Type B pancreatic cell (in vitro differentiated cells): ENCODE measurements at regions not wholly inside any gene's neighbourhood (a gene's known extent, or its start where the extent isn't known, plus 50 kb on each side); places are given as distances from the start of the nearest gene placed in this dataset.

Experiments
- DNase-seq: peaks from one replicate; pipeline ENCODE4 v3.0.0; 2021; ENCODE audit warnings: mixed read lengths; ENCODE audit not compliant: unreplicated experiment; ENCODE audit errors: extremely low spot score
- H3K27ac Mint-ChIP-seq: 2 replicates; pipeline ENCODE4 v1.8.0; 2021; ENCODE audit warnings: mild to moderate bottlenecking, mixed read lengths
- H3K27me3 Mint-ChIP-seq: 2 replicates; pipeline ENCODE4 v1.8.0; 2021; ENCODE audit warnings: mixed read lengths
- H3K36me3 Mint-ChIP-seq: 2 replicates; pipeline ENCODE4 v1.8.0; 2021; ENCODE audit warnings: mixed read lengths
- H3K4me1 Mint-ChIP-seq: one replicate; pipeline ENCODE4 v1.8.0; 2021; ENCODE audit warnings: mixed read lengths; ENCODE audit not compliant: unreplicated experiment
- H3K4me3 Mint-ChIP-seq: 2 replicates; pipeline ENCODE4 v1.8.0; 2021; ENCODE audit warnings: mild to moderate bottlenecking, mixed read lengths
- H3K9me3 Mint-ChIP-seq: 2 replicates; pipeline ENCODE4 v1.8.0; 2021; ENCODE audit warnings: mixed read lengths
- CTCF ChIP-seq: fragments of 200-600 bp; sonication (generic); conservative IDR thresholded peaks from 2 replicates; pipeline ENCODE4 v1.5.0; 2021; ENCODE audit warnings: antibody characterized with exemption, mild to moderate bottlenecking

DNA sequence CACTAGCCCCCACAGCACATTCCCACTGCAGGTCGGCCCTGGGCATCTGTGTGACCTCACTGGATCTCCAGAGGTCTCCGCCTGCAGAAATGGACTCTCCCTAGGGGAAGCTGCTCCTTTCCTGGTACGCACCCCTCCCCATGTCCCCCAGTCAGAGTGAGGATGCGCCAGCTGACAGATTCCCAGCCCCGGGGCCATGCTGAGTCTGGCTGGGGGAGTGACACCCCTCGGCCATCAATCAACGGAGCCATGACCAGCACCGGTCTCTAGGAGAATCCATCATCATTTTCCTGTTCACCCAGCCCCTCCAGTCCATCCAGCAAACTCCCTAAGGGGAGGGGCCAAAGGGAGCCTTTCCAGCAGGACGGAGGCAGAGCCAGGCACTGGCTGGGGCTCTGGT lies 68.7 kb upstream of the PAX7 start:
- Mint-ChIP-seq H3K36me3 (no peaks in the 10 kb centered on the region), H3K4me1 (peaks cover 11% of the 10 kb centered on the region), H3K27me3 (peaks cover 70% of the 10 kb centered on the region), H3K27ac (no peak overlapping the region), H3K9me3 (no peaks in the 10 kb centered on the region), H3K4me3 (no peak overlapping the region)
- DNase-seq: no peak
- no peak for TF ChIP-seq CTCF

- DNase-seq: no peak
- H3K4me1 Mint-ChIP-seq: no peaks in the 10 kb centered on the region
- no peak overlapping the region for H3K27ac Mint-ChIP-seq
- no peak for TF ChIP-seq CTCF
- H3K36me3 Mint-ChIP-seq: no peaks in the 10 kb centered on the region
- H3K27me3 Mint-ChIP-seq: peaks cover 51% of the 10 kb centered on the region
- H3K4me3 Mint-ChIP-seq: no peak overlapping the region
- H3K9me3 Mint-ChIP-seq: no peaks in the 10 kb centered on the region
These were observed 66.0 kb upstream of the PAX7 start for GRCh38 chr1:18564676-18565075.

DNA sequence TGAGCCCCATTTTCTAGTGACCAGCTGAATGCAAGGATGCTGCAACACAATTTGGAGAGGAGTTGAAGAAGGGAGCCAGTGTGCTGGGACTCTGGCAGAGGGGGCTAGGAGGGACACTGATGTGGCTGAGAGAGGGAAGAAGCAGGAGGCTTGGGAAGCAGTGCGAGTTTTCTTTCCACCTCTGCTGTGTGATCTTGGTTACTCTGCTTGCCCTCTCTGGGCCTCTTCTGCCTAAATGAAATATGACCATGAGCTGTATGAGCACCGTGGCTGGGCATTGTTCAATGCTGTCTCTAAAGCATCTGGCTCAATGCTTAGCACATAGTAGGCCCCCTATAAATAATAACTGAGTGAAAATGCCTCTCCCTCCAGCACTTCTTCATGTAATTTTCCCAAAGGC lies 65.3 kb upstream of the PAX7 start:
- H3K9me3 Mint-ChIP-seq: no peaks in the 10 kb centered on the region
- no peak for TF ChIP-seq CTCF
- H3K36me3 Mint-ChIP-seq: no peaks in the 10 kb centered on the region
- peaks cover 52% of the 10 kb centered on the region for H3K27me3 Mint-ChIP-seq
- no peaks in the 10 kb centered on the region for H3K4me1 Mint-ChIP-seq
- no peak for DNase-seq
- H3K27ac Mint-ChIP-seq: no peak overlapping the region
- no peak overlapping the region for H3K4me3 Mint-ChIP-seq

DNA sequence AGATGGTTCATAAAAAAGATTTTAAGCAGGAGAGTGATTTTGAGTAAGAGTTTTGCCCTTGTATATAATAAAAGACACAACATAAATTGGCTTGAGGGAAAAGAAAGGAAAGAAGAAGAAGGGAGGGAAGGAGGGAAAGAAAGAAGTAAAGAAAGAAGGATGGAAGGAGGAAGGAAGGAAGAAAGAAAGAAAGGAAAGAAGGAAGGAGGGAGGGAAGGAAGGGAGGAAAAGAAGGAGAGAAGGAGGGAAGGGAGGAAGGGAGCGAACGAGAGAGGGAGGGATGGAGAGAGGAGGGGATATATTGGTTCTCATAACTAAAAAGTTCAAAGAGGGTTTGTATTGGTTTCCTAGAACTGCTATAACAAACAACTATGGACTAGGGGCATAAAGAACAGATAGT lies 62.2 kb upstream of the PAX7 start:
- Mint-ChIP-seq H3K4me3 (no peak overlapping the region), H3K27ac (no peak overlapping the region), H3K9me3 (no peaks in the 10 kb centered on the region), H3K27me3 (peaks cover 49% of the 10 kb centered on the region), H3K4me1 (no peaks in the 10 kb centered on the region), H3K36me3 (no peaks in the 10 kb centered on the region)
- DNase-seq: no peak
- TF ChIP-seq CTCF: no peak

DNA sequence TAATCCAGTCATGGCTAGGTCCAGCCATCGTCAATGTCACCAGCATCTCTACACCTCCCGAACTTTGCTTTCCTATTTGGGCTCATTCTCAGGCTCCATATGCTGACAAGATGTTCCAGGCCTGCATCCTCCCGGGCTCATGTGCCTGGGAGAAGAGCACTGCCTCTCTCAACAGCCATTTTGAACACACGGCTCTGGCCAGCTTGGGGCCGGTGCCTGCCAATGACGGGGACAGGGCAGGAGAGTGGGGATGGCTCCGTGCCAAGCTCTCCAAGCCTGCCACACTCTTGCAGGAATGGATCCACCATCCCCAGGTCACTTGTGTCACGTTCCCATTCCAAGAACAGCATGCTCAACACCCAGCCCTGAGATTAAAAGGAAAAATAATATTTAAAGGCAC lies 61.4 kb upstream of the PAX7 start:
- Mint-ChIP-seq H3K4me3 (no peak overlapping the region), H3K36me3 (no peaks in the 10 kb centered on the region)

More for the DNA sequence above, 61.4 kb upstream of the PAX7 start:
- H3K27me3 Mint-ChIP-seq: peaks cover 48% of the 10 kb centered on the region
- no peak for DNase-seq
- no peaks in the 10 kb centered on the region for H3K9me3 Mint-ChIP-seq
- H3K27ac Mint-ChIP-seq: no peak overlapping the region
- no peak for TF ChIP-seq CTCF
- H3K4me1 Mint-ChIP-seq: no peaks in the 10 kb centered on the region
